Thoracic aorta (tissue), 2 donors: ENCODE measurements at regions not wholly inside any gene's neighbourhood (a gene's known extent, or its start where the extent isn't known, plus 50 kb on each side); places are given as distances from the start of the nearest gene placed in this dataset.

ENCODE experiments used
- ATAC-seq: fragments of 150-250 bp; one replicate; pipeline ENCODE4 v1.8.0; 2017; ENCODE audit warnings: low read depth; ENCODE audit not compliant: insufficient number of reproducible peaks, low FRiP score
- DNase-seq: peaks from one replicate; pipeline ENCODE4 v3.0.0-alpha.2; 2020; ENCODE audit warnings: low spot score
- H3K27ac ChIP-seq, 2 donors: fragments of 200-600 bp; sonication (generic); 1 replicate in 1 of 2; 2 replicates in 1 of 2; pipeline ENCODE4 v1.5.1; 2016; ENCODE audit warnings: mild to moderate bottlenecking in 2 of 2, moderate library complexity in 2 of 2
- H3K27me3 ChIP-seq: fragments of 200-600 bp; sonication (generic); replicated peaks from 2 replicates; pipeline ENCODE4 v1.6.0; 2016; ENCODE audit warnings: mild to moderate bottlenecking; ENCODE audit not compliant: insufficient read depth
- H3K36me3 ChIP-seq: fragments of 200-600 bp; sonication (generic); one replicate; pipeline ENCODE4 v1.5.1; 2016
- H3K4me1 ChIP-seq, 2 donors: fragments of 200-600 bp; sonication (generic); 1 replicate in 1 of 2; 2 replicates in 1 of 2; pipeline versions ENCODE4 v1.5.1 to v1.6.0; 2016; ENCODE audit warnings: low read depth in 2 of 2, mild to moderate bottlenecking in 1 of 2; ENCODE audit not compliant: control insufficient read depth in 1 of 2
- H3K4me3 ChIP-seq: fragments of 200-600 bp; sonication (generic); 2 replicates; pipeline ENCODE4 v1.5.1; 2016; ENCODE audit warnings: mild to moderate bottlenecking
- H3K9me3 ChIP-seq: fragments of 200-600 bp; sonication (generic); 2 replicates; pipeline ENCODE4 v1.5.1; 2016
- CTCF ChIP-seq: fragments of 200-600 bp; sonication (generic); IDR thresholded peaks from one replicate; pipeline ENCODE4 v1.5.1; 2019; ENCODE audit warnings: antibody characterized with exemption

- no peak for TF ChIP-seq CTCF
- no peaks in the 10 kb centered on the region for H3K27me3 ChIP-seq
- no peak for DNase-seq
- H3K36me3 ChIP-seq = no peaks in the 10 kb centered on the region
- no peak for ATAC-seq
- no peak overlapping the region for H3K4me3 ChIP-seq
- no peak overlapping the region for H3K27ac ChIP-seq
- H3K9me3 ChIP-seq = no peaks in the 10 kb centered on the region
- H3K4me1 ChIP-seq = no peaks in the 10 kb centered on the region
Observed at GRCh38 chr4:165548702-165549101, 169.9 kb downstream of the CPE start.

- no peaks in the 10 kb centered on the region for H3K4me1 ChIP-seq
- H3K36me3 ChIP-seq = no peaks in the 10 kb centered on the region
- DNase-seq (no peak), ATAC-seq (no peak)
- no peak overlapping the region for H3K27ac ChIP-seq
- H3K4me3 ChIP-seq = no peak overlapping the region
- H3K27me3 ChIP-seq = no peaks in the 10 kb centered on the region
- no peaks in the 10 kb centered on the region for H3K9me3 ChIP-seq
- TF ChIP-seq CTCF = no peak
Observed at GRCh38 chr4:165553221-165553810, 174.5 kb downstream of the CPE start.

GRCh38 chr4:165555302-165555701, 176.5 kb downstream of the CPE start:
- no peak for TF ChIP-seq CTCF
- H3K27me3 ChIP-seq = no peaks in the 10 kb centered on the region
- no peak overlapping the region for H3K27ac ChIP-seq

GRCh38 chr4:165556383-165556782, 177.6 kb downstream of the CPE start:
- no peak for DNase-seq
- H3K27me3 ChIP-seq = no peaks in the 10 kb centered on the region
- no peak overlapping the region for H3K27ac ChIP-seq
- ATAC-seq = no peak
- H3K4me3 ChIP-seq = no peak overlapping the region
- no peaks in the 10 kb centered on the region for H3K36me3 ChIP-seq
- no peaks in the 10 kb centered on the region for H3K4me1 ChIP-seq
- H3K9me3 ChIP-seq = no peaks in the 10 kb centered on the region
- TF ChIP-seq CTCF = no peak

More at GRCh38 chr4:165555302-165555701, 176.5 kb downstream of the CPE start:
- DNase-seq (no peak), ATAC-seq (no peak)
- Histone ChIP-seq H3K36me3 (no peaks in the 10 kb centered on the region), H3K4me3 (no peak overlapping the region), H3K9me3 (no peaks in the 10 kb centered on the region), H3K4me1 (no peaks in the 10 kb centered on the region)

GRCh38 chr4:165560941-165561340, 182.1 kb downstream of the CPE start:
- no peak for TF ChIP-seq CTCF
- DNase-seq (no peak), ATAC-seq (no peak)
- Histone ChIP-seq H3K27ac (no peak overlapping the region), H3K4me3 (no peak overlapping the region), H3K4me1 (peaks cover 0 to 7% of the 10 kb centered on the region in 2 donors), H3K9me3 (no peaks in the 10 kb centered on the region), H3K36me3 (no peaks in the 10 kb centered on the region), H3K27me3 (no peaks in the 10 kb centered on the region)
